Right lobe of liver (tissue), 4 donors: ENCODE measurements at regions not wholly inside any gene's neighbourhood (a gene's known extent, or its start where the extent isn't known, plus 50 kb on each side); places are given as distances from the start of the nearest gene placed in this dataset.

Experiments
- POLR2A ChIP-seq: fragments of 450-650 bp; IDR thresholded peaks from one replicate; pipeline ENCODE4 v1.6.1; 2017; ENCODE audit warnings: antibody characterized with exemption, mild to moderate bottlenecking
- TF ChIP-seq, protein P1 (sequence below), 4 donors: fragments of 200-600 bp in 3 of 4; fragments of 450-650 bp in 1 of 4; IDR thresholded peaks; one replicate each; pipeline versions ENCODE4 v1.5.1 to v1.8.0; 2016 to 2022; ENCODE audit warnings: antibody characterized with exemption in 4 of 4, mild to moderate bottlenecking in 2 of 4
- donor health status: DM: no; HTN: no; CAD: no.
- donor health status: DM: no; HTN: no; CAD: no.
- donor health status: DM: no; HTN: yes; CAD: no.

DNA sequence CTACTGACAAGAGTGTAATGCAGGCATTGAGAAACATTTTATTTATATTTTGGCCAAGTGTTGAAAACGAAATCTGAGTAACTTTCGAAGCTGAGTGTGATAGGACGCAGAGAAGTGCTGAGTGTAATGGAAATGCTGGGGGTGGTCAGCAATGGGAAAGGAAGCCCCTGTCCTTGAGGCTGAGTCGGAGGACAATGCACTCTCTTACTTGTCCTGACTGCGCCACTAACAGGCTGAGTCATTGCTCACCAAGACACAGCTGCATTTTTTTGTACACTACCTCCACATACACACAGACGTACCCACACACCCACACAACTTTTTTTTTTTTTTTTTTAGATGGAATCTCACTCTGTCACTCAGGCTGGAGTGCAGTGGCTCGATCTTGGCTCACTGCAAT is 637.7 kb downstream of the SLCO4C1 start:
- TF ChIP-seq, protein P1, sequence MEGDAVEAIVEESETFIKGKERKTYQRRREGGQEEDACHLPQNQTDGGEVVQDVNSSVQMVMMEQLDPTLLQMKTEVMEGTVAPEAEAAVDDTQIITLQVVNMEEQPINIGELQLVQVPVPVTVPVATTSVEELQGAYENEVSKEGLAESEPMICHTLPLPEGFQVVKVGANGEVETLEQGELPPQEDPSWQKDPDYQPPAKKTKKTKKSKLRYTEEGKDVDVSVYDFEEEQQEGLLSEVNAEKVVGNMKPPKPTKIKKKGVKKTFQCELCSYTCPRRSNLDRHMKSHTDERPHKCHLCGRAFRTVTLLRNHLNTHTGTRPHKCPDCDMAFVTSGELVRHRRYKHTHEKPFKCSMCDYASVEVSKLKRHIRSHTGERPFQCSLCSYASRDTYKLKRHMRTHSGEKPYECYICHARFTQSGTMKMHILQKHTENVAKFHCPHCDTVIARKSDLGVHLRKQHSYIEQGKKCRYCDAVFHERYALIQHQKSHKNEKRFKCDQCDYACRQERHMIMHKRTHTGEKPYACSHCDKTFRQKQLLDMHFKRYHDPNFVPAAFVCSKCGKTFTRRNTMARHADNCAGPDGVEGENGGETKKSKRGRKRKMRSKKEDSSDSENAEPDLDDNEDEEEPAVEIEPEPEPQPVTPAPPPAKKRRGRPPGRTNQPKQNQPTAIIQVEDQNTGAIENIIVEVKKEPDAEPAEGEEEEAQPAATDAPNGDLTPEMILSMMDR (IDR thresholded peaks at IDR 0.05): no peak
- no peak for TF ChIP-seq POLR2A
